ENCODE measurements at regions not wholly inside any gene's neighbourhood (a gene's known extent, or its start where the extent isn't known, plus 50 kb on each side); places are given as distances from the start of the nearest gene placed in this dataset.
A peak's percentile ranks its signal among the peaks of the same experiment; 100 is the strongest.

GRCh38 chr4:151862766-151863165 lies 102.0 kb upstream of the GATB start:
- H3K4me3 ChIP-seq (ENCODE audit: low read length): no peak overlapping the region
- TF ChIP-seq, protein P1, sequence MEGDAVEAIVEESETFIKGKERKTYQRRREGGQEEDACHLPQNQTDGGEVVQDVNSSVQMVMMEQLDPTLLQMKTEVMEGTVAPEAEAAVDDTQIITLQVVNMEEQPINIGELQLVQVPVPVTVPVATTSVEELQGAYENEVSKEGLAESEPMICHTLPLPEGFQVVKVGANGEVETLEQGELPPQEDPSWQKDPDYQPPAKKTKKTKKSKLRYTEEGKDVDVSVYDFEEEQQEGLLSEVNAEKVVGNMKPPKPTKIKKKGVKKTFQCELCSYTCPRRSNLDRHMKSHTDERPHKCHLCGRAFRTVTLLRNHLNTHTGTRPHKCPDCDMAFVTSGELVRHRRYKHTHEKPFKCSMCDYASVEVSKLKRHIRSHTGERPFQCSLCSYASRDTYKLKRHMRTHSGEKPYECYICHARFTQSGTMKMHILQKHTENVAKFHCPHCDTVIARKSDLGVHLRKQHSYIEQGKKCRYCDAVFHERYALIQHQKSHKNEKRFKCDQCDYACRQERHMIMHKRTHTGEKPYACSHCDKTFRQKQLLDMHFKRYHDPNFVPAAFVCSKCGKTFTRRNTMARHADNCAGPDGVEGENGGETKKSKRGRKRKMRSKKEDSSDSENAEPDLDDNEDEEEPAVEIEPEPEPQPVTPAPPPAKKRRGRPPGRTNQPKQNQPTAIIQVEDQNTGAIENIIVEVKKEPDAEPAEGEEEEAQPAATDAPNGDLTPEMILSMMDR (conservative IDR thresholded peaks at IDR 0.05; ENCODE audit: low read depth, low read length): no peak
- peak; percentile 34 for DNase-seq (ENCODE audit: low read depth)

DNA sequence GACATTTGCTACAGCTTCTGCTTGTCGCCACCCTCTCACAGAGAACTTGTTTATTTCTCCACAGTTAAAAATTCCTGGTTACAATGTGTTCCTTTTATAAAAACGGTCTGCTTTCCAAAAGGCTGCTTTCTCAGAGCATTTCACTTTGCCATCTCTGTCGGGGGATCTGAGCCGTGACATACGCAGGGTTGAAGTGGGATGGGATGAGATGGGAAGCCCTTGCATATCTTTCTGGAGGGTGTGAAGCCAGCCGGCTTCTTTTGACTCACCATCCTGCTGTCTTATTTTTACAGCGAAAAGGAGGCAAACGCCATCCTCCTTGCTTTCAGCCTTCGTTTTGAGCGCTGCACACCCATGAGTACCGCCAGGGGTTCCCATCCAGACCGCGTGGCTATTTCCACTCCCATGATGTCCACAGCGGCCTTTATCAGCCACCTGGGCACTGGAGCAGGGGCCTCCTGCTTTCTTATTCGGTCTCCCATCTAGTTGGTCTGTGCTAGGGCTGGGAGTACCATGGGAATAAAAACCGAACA lies 99.8 kb upstream of the GATB start:
- no peak for DNase-seq (ENCODE audit: low read depth)
- TF ChIP-seq, protein P1 (conservative IDR thresholded peaks at IDR 0.05; ENCODE audit: low read depth, low read length): no peak
- H3K4me3 ChIP-seq (ENCODE audit: low read length): no peak overlapping the region

GRCh38 chr4:151859641-151860040 lies 98.8 kb upstream of the GATB start:
- no peak for DNase-seq (ENCODE audit: low read depth)
- TF ChIP-seq, protein P1 (conservative IDR thresholded peaks at IDR 0.05; ENCODE audit: low read depth, low read length): no peak
- no peak overlapping the region for H3K4me3 ChIP-seq (ENCODE audit: low read length)

DNA sequence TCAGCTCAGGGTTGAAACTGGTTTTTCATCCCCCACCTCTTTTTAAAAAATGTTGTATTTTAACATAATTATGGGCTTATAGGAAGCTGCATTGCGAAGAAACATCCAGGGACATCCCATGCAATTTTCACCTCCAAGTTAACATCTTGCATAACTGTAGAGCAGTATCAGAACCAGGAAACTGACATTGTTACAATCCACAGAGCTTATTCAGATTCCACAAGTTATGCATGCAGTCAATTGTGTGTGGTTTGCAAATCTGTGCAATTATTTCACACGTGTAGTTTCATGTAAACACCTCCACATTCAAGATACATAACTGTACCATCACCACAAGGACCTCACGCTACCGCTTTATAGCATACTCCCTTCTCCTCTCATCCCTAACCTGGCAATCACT lies 97.5 kb upstream of the GATB start:
- TF ChIP-seq, protein P1 (conservative IDR thresholded peaks at IDR 0.05; ENCODE audit: low read depth, low read length): no peak
- H3K4me3 ChIP-seq (ENCODE audit: low read length): no peak overlapping the region
- no peak for DNase-seq (ENCODE audit: low read depth)

DNA sequence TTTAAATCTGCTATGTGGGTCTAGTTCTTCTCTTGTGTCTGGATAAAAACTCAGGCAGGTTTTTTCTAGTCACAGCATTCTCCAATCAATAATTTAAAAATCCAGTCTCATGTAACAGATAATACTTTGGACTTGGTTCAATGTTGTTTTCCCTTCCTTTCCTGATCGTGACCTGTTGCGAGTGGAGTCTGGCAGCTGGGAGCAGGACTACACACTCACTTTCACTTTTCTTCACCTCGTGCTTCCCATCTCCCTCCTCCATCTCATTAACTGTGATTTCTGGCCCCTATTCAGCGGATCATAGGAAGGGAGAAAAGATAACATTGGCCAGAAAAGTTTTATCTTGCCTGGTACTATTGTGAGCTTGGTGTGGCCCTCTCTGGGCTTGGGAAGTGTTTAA lies 96.6 kb upstream of the GATB start:
- H3K4me3 ChIP-seq (ENCODE audit: low read length): no peak overlapping the region
- TF ChIP-seq, protein P1 (conservative IDR thresholded peaks at IDR 0.05; ENCODE audit: low read depth, low read length): no peak
- no peak for DNase-seq (ENCODE audit: low read depth)

DNA sequence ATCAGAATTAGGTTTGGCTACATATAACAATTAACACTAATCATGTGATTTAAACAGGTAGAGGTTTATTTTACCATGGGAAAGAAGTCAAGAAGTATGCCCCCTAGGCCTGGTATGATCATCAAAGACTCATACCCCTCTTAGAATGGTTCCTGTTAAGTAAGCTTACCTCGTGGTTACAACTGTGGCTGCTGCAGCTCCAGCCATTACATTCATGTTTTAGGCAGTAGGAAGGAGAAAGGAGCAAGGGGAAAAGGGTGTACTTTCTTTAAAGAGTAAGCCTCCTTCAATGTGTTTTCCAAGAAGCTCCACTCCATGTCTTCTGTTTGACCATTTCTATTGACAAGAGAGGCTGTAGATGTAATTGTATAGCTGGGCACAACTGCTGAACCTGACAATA lies 94.9 kb upstream of the GATB start:
- DNase-seq (ENCODE audit: low read depth): no peak
- H3K4me3 ChIP-seq (ENCODE audit: low read length): no peak overlapping the region
- TF ChIP-seq, protein P1 (conservative IDR thresholded peaks at IDR 0.05; ENCODE audit: low read depth, low read length): no peak

- TF ChIP-seq, protein P1 (conservative IDR thresholded peaks at IDR 0.05; ENCODE audit: low read depth, low read length): no peak
Observed at GRCh38 chr4:151854731-151855130, 93.9 kb upstream of the GATB start.

More at GRCh38 chr4:151854731-151855130, 93.9 kb upstream of the GATB start:
- no peak overlapping the region for H3K4me3 ChIP-seq (ENCODE audit: low read length)
- no peak for DNase-seq (ENCODE audit: low read depth)

Data from retinal pigment epithelial cell (primary cell).